CD4-positive, alpha-beta memory T cell (primary cell): ENCODE measurements at regions not wholly inside any gene's neighbourhood (a gene's known extent, or its start where the extent isn't known, plus 50 kb on each side); places are given as distances from the start of the nearest gene placed in this dataset.
A peak's percentile ranks its signal among the peaks of the same experiment; 100 is the strongest.
"Not testable (repeated sequence)": the region's sequence is repeated elsewhere in the genome, so short reads cannot be mapped to it uniquely, and the experiment has no call there.

ENCODE experiments used
- CTCF ChIA-PET: fragments of 350-600 bp; sonication (Branson Sonifier 250); formaldehyde crosslinking; loops from one replicate; lab custom pipeline; 2021; ENCODE audit warnings: inconsistent platforms; ENCODE audit not compliant: partially characterized antibody; lab: Charles Lee
- POLR2A ChIA-PET: fragments of 350-600 bp; sonication (Branson Sonifier 250); formaldehyde crosslinking; loops from one replicate; lab custom pipeline; 2021; ENCODE audit not compliant: partially characterized antibody; lab: Charles Lee
- DNase-seq, 5 donors: peaks; one replicate each; pipeline versions ENCODE4 v3.0.0 to v3.0.0-alpha.2; 2020 to 2022; ENCODE audit warnings: mixed read lengths in 1 of 5
- H3K27ac ChIP-seq: one replicate; pipeline ENCODE4 v1.7.0; 2013; ENCODE audit warnings: low read depth, low read length
- H3K27me3 ChIP-seq: 2 replicates; pipeline ENCODE4 v1.7.0; 2013; ENCODE audit warnings: mild to moderate bottlenecking, low read length, moderate library complexity; ENCODE audit not compliant: insufficient read depth
- H3K36me3 ChIP-seq: 2 replicates; pipeline ENCODE4 v1.7.0; 2013; ENCODE audit warnings: mild to moderate bottlenecking, low read length, moderate library complexity; ENCODE audit not compliant: insufficient read depth
- H3K4me1 ChIP-seq: 2 replicates; pipeline ENCODE4 v1.7.0; 2013; ENCODE audit warnings: mild to moderate bottlenecking, low read length, moderate library complexity; ENCODE audit not compliant: insufficient read depth
- H3K4me3 ChIP-seq, 2 donors: one replicate each; pipeline ENCODE4 v1.7.0; 2013; ENCODE audit warnings: low read length in 2 of 2, mild to moderate bottlenecking in 1 of 2
- H3K9me3 ChIP-seq, 2 donors: one replicate each; pipeline ENCODE4 v1.7.0; 2013; ENCODE audit warnings: low read length in 2 of 2, control low read depth in 1 of 2; ENCODE audit not compliant: control insufficient read depth in 1 of 2
- H3K27ac Mint-ChIP-seq, 7 donors: one replicate each; pipeline ENCODE4 v1.8.0; 2020 to 2021; ENCODE audit warnings: mixed read lengths in 7 of 7, mild to moderate bottlenecking in 6 of 7, inconsistent platforms in 3 of 7, moderate library complexity in 3 of 7
- H3K27me3 Mint-ChIP-seq, 2 donors: one replicate each; pipeline ENCODE4 v1.8.0; 2020 to 2021; ENCODE audit warnings: mixed read lengths in 2 of 2
- H3K36me3 Mint-ChIP-seq, 2 donors: one replicate each; pipeline ENCODE4 v1.8.0; 2020 to 2021; ENCODE audit warnings: mixed read lengths in 2 of 2, inconsistent platforms in 1 of 2, mild to moderate bottlenecking in 1 of 2
- H3K4me1 Mint-ChIP-seq, 4 donors: one replicate each; pipeline ENCODE4 v1.8.0; 2020 to 2021; ENCODE audit warnings: mixed read lengths in 4 of 4, mild to moderate bottlenecking in 1 of 4
- H3K4me3 Mint-ChIP-seq, 8 donors: one replicate each; pipeline ENCODE4 v1.8.0; 2020 to 2021; ENCODE audit warnings: mixed read lengths in 8 of 8, mild to moderate bottlenecking in 7 of 8, moderate library complexity in 6 of 8, inconsistent platforms in 3 of 8
- H3K9me3 Mint-ChIP-seq, 8 donors: one replicate each; pipeline ENCODE4 v1.8.0; 2020 to 2021; ENCODE audit warnings: mixed read lengths in 8 of 8, mild to moderate bottlenecking in 5 of 8, inconsistent platforms in 3 of 8, moderate library complexity in 1 of 8
- intact Hi-C: fragments of 100-400 bp; cut with micrococcal nuclease; formaldehyde crosslinking; loops from one replicate; pipeline ENCODE4 v1.15.1; 2023

- Mint-ChIP-seq H3K27me3 (peaks cover 2 to 5% of the 10 kb centered on the region in 2 donors), H3K4me1 (peaks cover 0 to 3% (median 0%) of the 10 kb centered on the region in 4 donors), H3K9me3 (no peaks in the 10 kb centered on the region), H3K27ac (no peak overlapping the region), H3K4me3 (no peak overlapping the region), H3K36me3 (no peaks in the 10 kb centered on the region)
- intact Hi-C loops = loop anchor here (5.0 kb wide), 1 partner anchor 127 kb away; no protein-coding TSS in a partner anchor
- ChIA-PET CTCF (interaction anchor here (0.7 to 3.2 kb wide), 18 partner anchors 10 to 386 kb away, joined by 3 to 18 read pairs (median 4); partner anchors contain the start of gene C2CD4B), POLR2A (no interaction called here)
- no peaks in the 10 kb centered on the region for H3K36me3 ChIP-seq
- no peak overlapping the region for H3K4me3 ChIP-seq
- no peaks in the 10 kb centered on the region for H3K9me3 ChIP-seq
- DNase-seq = peak; percentile 42 to 57 (median 55)
- H3K27me3 ChIP-seq = no peaks in the 10 kb centered on the region
- H3K4me1 ChIP-seq = no peaks in the 10 kb centered on the region
- H3K27ac ChIP-seq = no peak overlapping the region
Observed at GRCh38 chr15:62254137-62254934, 89.3 kb upstream of the C2CD4B start.

- CTCF ChIA-PET = interaction anchor here (0.6 kb wide), 1 partner anchor 529 kb away, joined by 3 read pairs; no protein-coding TSS in a partner anchor
- H3K36me3 Mint-ChIP-seq, H3K9me3 Mint-ChIP-seq, H3K4me1 Mint-ChIP-seq, DNase-seq, H3K4me1 ChIP-seq, H3K36me3 ChIP-seq, POLR2A ChIA-PET, H3K4me3 ChIP-seq, H3K27me3 Mint-ChIP-seq, H3K27ac Mint-ChIP-seq, H3K9me3 ChIP-seq, H3K27me3 ChIP-seq, intact Hi-C loops, H3K27ac ChIP-seq, H3K4me3 Mint-ChIP-seq: not testable (repeated sequence)
Observed at GRCh38 chr15:62256430-62256829, 91.3 kb upstream of the C2CD4B start.

GRCh38 chr15:62257996-62258521 lies 93.0 kb upstream of the C2CD4B start:
- no peaks in the 10 kb centered on the region for H3K27me3 ChIP-seq
- no peak overlapping the region for H3K27ac Mint-ChIP-seq
- CTCF ChIA-PET = interaction anchor here (0.9 kb wide), 1 partner anchor 11 kb away, joined by 3 read pairs; no protein-coding TSS in a partner anchor

GRCh38 chr15:62262305-62262941 lies 97.3 kb upstream of the C2CD4B start:
- POLR2A ChIA-PET = no interaction called here
- H3K9me3 ChIP-seq = peaks cover 0 to 12% of the 10 kb centered on the region in 2 donors

More at GRCh38 chr15:62257996-62258521, 93.0 kb upstream of the C2CD4B start:
- H3K27me3 Mint-ChIP-seq = peaks cover 2 to 4% of the 10 kb centered on the region in 2 donors
- Histone ChIP-seq H3K4me1 (no peaks in the 10 kb centered on the region), H3K4me3 (no peak overlapping the region), H3K9me3 (peaks cover 0 to 9% of the 10 kb centered on the region in 2 donors), H3K27ac (no peak overlapping the region), H3K36me3 (no peaks in the 10 kb centered on the region)
- H3K9me3 Mint-ChIP-seq = peaks cover 2 to 25% (median 21%) of the 10 kb centered on the region in 8 donors
- DNase-seq = no peak
- POLR2A ChIA-PET = no interaction called here
- H3K4me1 Mint-ChIP-seq = peaks cover 0 to 3% (median 0%) of the 10 kb centered on the region in 4 donors
- intact Hi-C loops = no loop called here
- H3K4me3 Mint-ChIP-seq = no peak overlapping the region
- H3K36me3 Mint-ChIP-seq = peaks cover 3 to 10% of the 10 kb centered on the region in 2 donors

GRCh38 chr15:62264196-62264595 lies 99.1 kb upstream of the C2CD4B start:
- DNase-seq = no peak
- no peaks in the 10 kb centered on the region for H3K4me1 Mint-ChIP-seq
- ChIA-PET POLR2A (no interaction called here), CTCF (interaction anchor here (2.7 kb wide), 1 partner anchor 10 kb away, joined by 8 read pairs; no protein-coding TSS in a partner anchor)
- intact Hi-C loops = no loop called here
- H3K27ac Mint-ChIP-seq = no peak overlapping the region
- H3K9me3 ChIP-seq = peaks cover 0 to 12% of the 10 kb centered on the region in 2 donors
- H3K27me3 Mint-ChIP-seq = no peaks in the 10 kb centered on the region
- H3K27me3 ChIP-seq = no peaks in the 10 kb centered on the region
- peaks cover 3 to 79% (median 52%) of the 10 kb centered on the region in 8 donors for H3K9me3 Mint-ChIP-seq
- no peaks in the 10 kb centered on the region for H3K36me3 ChIP-seq
- H3K4me1 ChIP-seq = no peaks in the 10 kb centered on the region
- no peak overlapping the region for H3K4me3 Mint-ChIP-seq
- peaks cover 9 to 14% of the 10 kb centered on the region in 2 donors for H3K36me3 Mint-ChIP-seq
- no peak overlapping the region for H3K4me3 ChIP-seq
- H3K27ac ChIP-seq = no peak overlapping the region

More at GRCh38 chr15:62262305-62262941, 97.3 kb upstream of the C2CD4B start:
- H3K4me3 ChIP-seq = no peak overlapping the region
- no peaks in the 10 kb centered on the region for H3K4me1 ChIP-seq
- CTCF ChIA-PET = interaction anchor here (2.7 kb wide), 1 partner anchor 8 kb away, joined by 8 read pairs; no protein-coding TSS in a partner anchor
- Mint-ChIP-seq H3K4me3 (no peak overlapping the region), H3K36me3 (peaks cover 5 to 10% of the 10 kb centered on the region in 2 donors), H3K27me3 (peaks cover 0 to 2% of the 10 kb centered on the region in 2 donors), H3K4me1 (no peaks in the 10 kb centered on the region), H3K27ac (no peak overlapping the region), H3K9me3 (peaks cover 2 to 61% (median 35%) of the 10 kb centered on the region in 8 donors)
- no peaks in the 10 kb centered on the region for H3K27me3 ChIP-seq
- intact Hi-C loops = no loop called here
- no peak overlapping the region for H3K27ac ChIP-seq
- no peak for DNase-seq
- H3K36me3 ChIP-seq = no peaks in the 10 kb centered on the region

GRCh38 chr15:62269504-62269903 lies 104.4 kb upstream of the C2CD4B start:
- Mint-ChIP-seq H3K9me3 (peaks cover 2 to 66% (median 44%) of the 10 kb centered on the region in 8 donors), H3K4me3 (no peak overlapping the region), H3K27me3 (peaks cover 3 to 5% of the 10 kb centered on the region in 2 donors), H3K36me3 (peaks cover 8 to 13% of the 10 kb centered on the region in 2 donors), H3K4me1 (no peaks in the 10 kb centered on the region), H3K27ac (no peak overlapping the region)
- Histone ChIP-seq H3K9me3 (peaks cover 0 to 15% of the 10 kb centered on the region in 2 donors), H3K27me3 (no peaks in the 10 kb centered on the region), H3K4me3 (no peak overlapping the region), H3K36me3 (no peaks in the 10 kb centered on the region), H3K4me1 (no peaks in the 10 kb centered on the region), H3K27ac (no peak overlapping the region)
- POLR2A ChIA-PET = no interaction called here
- intact Hi-C loops = no loop called here
- CTCF ChIA-PET = interaction anchor here (1.2 kb wide), 1 partner anchor 11 kb away, joined by 3 read pairs; no protein-coding TSS in a partner anchor
- DNase-seq = no peak
